H1 (cell line): ENCODE measurements at regions not wholly inside any gene's neighbourhood (a gene's known extent, or its start where the extent isn't known, plus 50 kb on each side); places are given as distances from the start of the nearest gene placed in this dataset.

ENCODE experiments used
- EP300 ChIP-seq, 2 experiments: IDR thresholded peaks; 1 replicate in 1 of 2; 2 replicates in 1 of 2; pipeline ENCODE4 v1.6.1; 2011 to 2012; ENCODE audit warnings: low read depth in 2 of 2, low read length in 2 of 2, mild to moderate bottlenecking in 2 of 2, borderline replicate concordance in 1 of 2, inconsistent platforms in 1 of 2, moderate library complexity in 1 of 2
- HDAC2 ChIP-seq, 2 experiments: fragments of 300-600 bp in 1 of 2; sonication (generic) in 1 of 2; IDR thresholded peaks; 2 replicates each; pipeline ENCODE4 v1.6.1; 2011 to 2012; ENCODE audit warnings: low read depth in 2 of 2, low read length in 2 of 2, mild to moderate bottlenecking in 2 of 2, moderate library complexity in 2 of 2, borderline replicate concordance in 1 of 2, inconsistent platforms in 1 of 2
- TAF1 ChIP-seq: IDR thresholded peaks from 2 replicates; pipeline ENCODE4 v1.6.1; 2011; ENCODE audit warnings: mild to moderate bottlenecking, low read depth, low read length

DNA sequence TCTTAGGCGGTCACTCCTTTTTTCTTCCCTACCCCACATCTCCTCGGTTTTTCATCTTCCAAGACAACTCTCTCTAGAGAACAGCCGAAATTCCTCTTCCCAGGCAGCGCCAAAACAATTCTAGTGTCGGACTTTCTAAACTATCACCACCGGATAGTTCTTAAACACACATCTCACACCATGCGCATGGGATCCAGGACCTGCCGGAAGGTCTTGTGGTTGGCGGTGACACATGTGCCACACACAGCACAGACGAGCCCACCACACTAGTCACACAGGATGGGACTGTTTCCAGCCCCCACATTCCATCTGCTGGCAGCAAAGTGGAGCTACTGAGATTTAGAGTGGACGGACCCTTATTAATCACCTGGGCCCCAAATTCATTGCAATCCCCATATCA lies 614.9 kb upstream of the CADM1 start (continued):
- TF ChIP-seq TAF1 (no peak), HDAC2 (IDR thresholded peaks at IDR 0.05; ENCODE audit: borderline replicate concordance in 1 of 2, low read depth in 2 of 2, low read length in 2 of 2) (no peak), EP300 (IDR thresholded peaks at IDR 0.05; ENCODE audit: borderline replicate concordance in 1 of 2, low read depth in 2 of 2, low read length in 2 of 2) (no peak)
